HG02678 (cell line): ENCODE measurements at regions not wholly inside any gene's neighbourhood (a gene's known extent, or its start where the extent isn't known, plus 50 kb on each side); places are given as distances from the start of the nearest gene placed in this dataset.

Experiments used
- ATAC-seq: cut with Tn5 transposase; IDR thresholded peaks from one replicate; pipeline ENCODE4 v1.9.1; 2021; ENCODE audit warnings: mild to moderate bottlenecking, moderate library complexity; ENCODE audit not compliant: unreplicated experiment

GRCh38 chr18:4653418-4653817 lies 198.3 kb upstream of the DLGAP1 start:
- ATAC-seq = no peak

GRCh38 chr18:4641771-4642368 lies 186.8 kb upstream of the DLGAP1 start:
- no peak for ATAC-seq

- ATAC-seq = no peak
Measured at GRCh38 chr18:4640349-4641012, 185.4 kb upstream of the DLGAP1 start.

GRCh38 chr18:4639628-4640310 lies 184.7 kb upstream of the DLGAP1 start:
- ATAC-seq = peak; percentile 90

GRCh38 chr18:4638680-4639079 lies 183.6 kb upstream of the DLGAP1 start:
- ATAC-seq = no peak

GRCh38 chr18:4637876-4638275 lies 182.8 kb upstream of the DLGAP1 start:
- no peak for ATAC-seq

- ATAC-seq = no peak
Measured at GRCh38 chr18:4636967-4637366, 181.9 kb upstream of the DLGAP1 start.

- no peak for ATAC-seq
Measured at GRCh38 chr18:4631239-4631638, 176.1 kb upstream of the DLGAP1 start.

GRCh38 chr18:4605212-4605611 lies 150.1 kb upstream of the DLGAP1 start:
- ATAC-seq = no peak

- no peak for ATAC-seq
Measured at GRCh38 chr18:4603955-4604354, 148.8 kb upstream of the DLGAP1 start.

- no peak for ATAC-seq
Measured at GRCh38 chr18:4599312-4599711, 144.2 kb upstream of the DLGAP1 start.

GRCh38 chr18:4597301-4597700 lies 142.2 kb upstream of the DLGAP1 start:
- no peak for ATAC-seq

GRCh38 chr18:4593895-4594294 lies 138.8 kb upstream of the DLGAP1 start:
- no peak for ATAC-seq

GRCh38 chr18:4593459-4593858 lies 138.4 kb upstream of the DLGAP1 start:
- ATAC-seq = no peak

GRCh38 chr18:4589056-4589800 lies 134.1 kb upstream of the DLGAP1 start:
- ATAC-seq = no peak

- ATAC-seq = no peak
Measured at GRCh38 chr18:4587204-4587603, 132.1 kb upstream of the DLGAP1 start.

GRCh38 chr18:4586731-4587130 lies 131.6 kb upstream of the DLGAP1 start:
- no peak for ATAC-seq

- ATAC-seq = no peak
Measured at GRCh38 chr18:4582431-4583335, 127.6 kb upstream of the DLGAP1 start.

GRCh38 chr18:4581966-4582365 lies 126.9 kb upstream of the DLGAP1 start:
- no peak for ATAC-seq

GRCh38 chr18:4578449-4578848 lies 123.3 kb upstream of the DLGAP1 start:
- no peak for ATAC-seq

- ATAC-seq = no peak
Measured at GRCh38 chr18:4573735-4574134, 118.6 kb upstream of the DLGAP1 start.
